Activated CD4-positive, alpha-beta T cell treated with anti-CD3 and anti-CD28 coated beads, Interleukin-2, amount 50 U/mL, for 16 hours (primary cell): ENCODE measurements at regions not wholly inside any gene's neighbourhood (a gene's known extent, or its start where the extent isn't known, plus 50 kb on each side); places are given as distances from the start of the nearest gene placed in this dataset.
"Not testable (repeated sequence)": the region's sequence is repeated elsewhere in the genome, so short reads cannot be mapped to it uniquely, and the experiment has no call there.

ENCODE experiments used
- DNase-seq: peaks from one replicate; pipeline ENCODE4 v3.0.0-alpha.2; 2020

DNA sequence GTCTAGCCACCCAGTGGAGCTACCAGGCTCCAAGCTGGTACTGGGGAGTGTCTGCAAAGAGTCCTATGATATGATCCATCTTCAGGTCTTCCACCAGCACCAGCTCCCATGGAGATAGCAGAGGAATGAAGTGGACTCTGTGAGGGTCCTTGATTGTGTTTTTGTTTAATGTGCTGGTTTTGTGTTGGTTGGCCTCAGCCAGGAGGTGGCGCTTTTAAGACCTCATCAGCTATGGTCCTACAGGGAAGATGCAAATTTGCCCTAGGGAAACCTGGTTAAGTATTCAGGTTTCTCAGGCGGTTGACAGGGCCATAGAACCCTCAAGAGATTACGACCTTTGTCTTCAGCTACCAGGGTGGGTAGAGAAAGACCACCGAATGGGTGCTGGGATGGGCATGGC lies 1141.1 kb downstream of the STIM2 start:
- no peak for DNase-seq

DNA sequence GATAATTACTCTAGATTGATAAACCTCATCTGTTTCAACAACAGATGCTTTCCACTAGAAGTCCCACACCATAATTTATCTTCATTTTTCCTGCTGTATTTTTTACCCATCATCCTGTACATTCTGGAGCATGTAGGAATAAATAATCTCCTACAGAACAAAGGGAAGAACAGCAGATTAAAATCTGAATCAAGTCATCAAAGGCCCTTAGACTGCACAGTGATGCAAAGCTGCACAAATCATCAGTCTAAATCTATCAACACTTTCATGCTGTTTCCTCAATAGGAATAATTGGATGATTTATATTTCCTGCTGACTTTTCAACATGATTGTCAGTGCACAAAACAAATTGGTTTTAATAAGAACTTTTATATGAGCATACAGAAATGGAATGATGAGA lies 1143.9 kb downstream of the STIM2 start:
- DNase-seq = no peak

DNA sequence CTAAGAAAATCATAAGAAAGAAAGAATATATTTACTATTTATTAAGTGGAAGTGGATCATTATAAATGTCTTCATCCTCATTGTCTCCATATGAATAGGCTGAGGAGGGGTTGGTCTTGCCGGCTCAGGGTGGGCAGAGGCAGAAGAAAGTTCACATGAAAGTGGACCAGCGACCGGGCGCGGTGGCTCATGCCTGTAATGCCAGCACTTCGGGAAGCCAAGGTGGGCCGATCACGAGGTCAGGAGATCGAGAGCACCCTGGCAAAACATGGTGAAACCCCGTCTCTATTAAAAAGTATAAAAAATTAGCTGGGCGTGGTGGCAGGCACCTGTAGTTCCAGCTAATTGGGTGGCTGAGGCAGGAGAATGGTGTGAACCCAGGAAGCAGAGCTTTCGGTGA lies 1145.4 kb downstream of the STIM2 start:
- DNase-seq = no peak

DNA sequence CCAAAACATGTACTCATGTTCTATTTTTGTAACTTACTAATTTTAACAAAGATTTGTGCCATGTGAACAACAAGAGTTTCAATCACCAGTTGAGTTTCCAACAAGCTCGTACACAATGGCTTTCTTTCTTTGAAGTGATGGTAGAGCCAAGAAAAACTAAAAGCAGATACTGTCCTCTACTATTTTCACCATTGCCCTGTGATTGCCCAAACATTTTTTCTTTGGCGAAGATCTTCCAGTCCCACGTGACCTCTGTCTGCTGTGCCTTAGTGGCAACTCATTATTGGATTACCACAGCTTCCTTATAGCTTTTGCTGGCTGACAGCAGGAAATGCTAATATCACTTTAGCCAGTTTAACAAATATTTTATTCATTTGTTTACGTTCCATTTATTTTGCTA lies 1147.1 kb downstream of the STIM2 start:
- no peak for DNase-seq

DNA sequence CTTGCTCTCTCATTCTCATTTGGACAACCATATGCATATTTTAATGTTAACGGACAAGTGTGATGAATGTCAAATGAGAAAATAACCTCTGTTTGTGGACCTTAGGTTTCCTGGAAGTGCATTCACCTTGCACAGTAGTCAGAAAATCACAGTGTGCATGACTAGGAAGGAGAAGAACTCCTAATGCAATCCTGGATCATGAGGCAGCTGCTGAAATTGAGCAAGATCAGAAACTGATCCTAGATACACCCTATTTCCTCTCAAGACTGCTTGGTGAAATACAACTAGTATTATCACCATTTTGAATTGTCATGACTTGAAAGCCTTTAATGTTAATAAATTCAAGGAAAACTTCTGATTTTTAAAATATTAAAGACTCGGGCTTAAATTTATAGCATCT lies 1148.9 kb downstream of the STIM2 start:
- no peak for DNase-seq

DNA sequence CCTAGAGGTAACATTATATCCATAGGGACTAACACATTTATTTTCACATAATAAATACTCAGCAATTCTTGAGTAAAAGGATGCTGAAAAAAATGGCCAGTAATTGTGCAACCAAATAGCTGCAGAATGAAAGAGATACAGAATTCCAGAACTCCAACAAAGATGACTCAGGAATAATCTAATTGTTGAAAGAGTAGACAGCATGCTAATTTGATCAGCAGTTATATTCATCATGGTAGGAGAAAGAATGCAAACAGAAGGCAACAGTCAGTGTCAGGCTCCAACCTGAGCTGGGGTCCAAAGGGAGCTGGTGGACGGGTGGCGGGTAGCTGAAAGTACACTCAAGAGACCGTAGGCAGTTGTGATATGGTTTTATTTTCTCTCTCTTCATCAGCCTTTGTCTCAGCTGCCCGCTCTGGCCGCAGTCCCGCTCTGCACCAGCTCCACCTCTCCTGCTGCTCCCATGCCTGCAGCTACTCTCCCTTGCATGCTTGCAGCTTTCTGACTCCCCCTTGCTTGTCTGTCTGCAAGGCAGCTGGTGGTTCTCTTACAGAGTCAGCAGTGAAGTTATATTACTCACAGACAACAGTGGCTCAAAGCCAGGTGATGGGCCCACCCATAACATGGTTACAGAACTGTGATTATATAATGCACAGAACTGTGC lies 1150.1 kb downstream of the STIM2 start:
- no peak for DNase-seq

DNA sequence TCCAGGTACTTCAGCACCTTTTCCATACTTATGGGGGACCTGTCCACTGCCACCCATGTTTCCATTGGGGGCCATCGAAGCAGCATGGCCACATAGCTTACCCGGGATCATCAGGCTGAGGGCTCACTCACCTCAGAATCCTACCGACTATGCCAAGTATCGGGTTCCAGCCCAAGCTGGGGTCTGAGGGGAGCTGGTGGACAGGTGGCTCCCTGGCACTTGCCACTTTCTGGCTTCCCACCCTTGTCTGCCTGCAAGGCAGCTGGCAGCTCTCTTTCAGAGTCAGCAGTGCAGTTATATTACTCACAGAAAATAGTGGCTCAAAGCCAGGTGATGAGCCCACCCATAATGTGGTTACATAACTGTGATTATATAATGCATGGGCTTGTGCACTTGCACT lies 1153.8 kb downstream of the STIM2 start:
- DNase-seq = no peak

DNA sequence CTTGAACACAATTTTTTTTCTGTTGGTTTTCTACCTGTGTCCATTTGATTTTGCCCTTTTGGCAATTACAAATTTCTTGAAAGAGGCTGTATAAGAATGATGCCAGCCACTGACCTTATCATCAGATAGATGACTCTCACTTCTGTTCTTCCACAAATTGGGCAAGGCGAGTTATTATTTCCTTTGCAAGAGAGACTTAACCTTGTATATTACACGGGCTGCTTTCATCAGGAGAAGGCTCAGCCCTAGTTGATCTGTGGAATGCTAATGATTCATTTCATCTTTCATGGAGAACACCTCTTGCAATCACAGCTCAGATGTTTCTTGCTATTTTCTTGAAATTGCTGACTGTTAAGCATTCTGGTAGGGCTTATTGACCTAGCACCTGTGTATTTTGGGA lies 1155.4 kb downstream of the STIM2 start:
- DNase-seq = no peak

DNA sequence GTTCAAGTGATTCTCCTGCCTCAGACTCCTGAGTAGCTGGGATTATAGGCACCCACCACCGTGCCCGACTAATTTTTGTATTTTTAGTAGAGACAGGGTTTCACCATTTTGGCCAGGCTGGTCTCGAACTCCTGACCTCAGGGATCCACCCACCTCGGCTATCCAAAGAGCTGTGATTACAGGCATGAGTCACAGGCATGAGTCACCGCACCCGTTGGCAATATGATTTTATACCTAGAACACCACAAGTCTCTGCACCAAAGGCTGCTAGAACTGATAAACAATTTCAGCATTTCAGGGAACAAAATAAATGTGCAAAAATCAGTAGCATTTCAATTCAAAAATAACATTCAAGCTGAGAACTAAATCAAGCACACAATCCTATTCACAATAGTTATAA lies 1177.6 kb downstream of the STIM2 start:
- not testable (repeated sequence) for DNase-seq

DNA sequence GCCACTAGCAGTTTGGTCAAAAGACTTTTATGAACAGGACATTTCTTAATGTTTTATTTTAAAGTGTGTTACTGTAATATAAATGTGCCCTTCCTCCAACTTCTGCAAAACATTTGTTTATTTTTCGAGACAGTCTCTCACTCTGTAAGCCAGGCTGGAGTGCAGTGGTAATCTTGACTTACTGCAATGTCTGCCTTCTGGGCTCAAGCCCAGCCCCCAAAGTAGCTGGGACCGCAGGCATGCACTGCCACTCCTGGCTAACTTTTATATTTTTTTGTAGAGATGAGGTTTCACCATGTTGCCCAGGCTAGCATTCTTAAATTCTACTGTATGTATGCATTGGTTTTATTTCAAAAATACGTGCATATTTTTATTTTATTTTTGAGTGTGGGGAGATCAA lies 1201.9 kb downstream of the STIM2 start:
- DNase-seq = no peak

DNA sequence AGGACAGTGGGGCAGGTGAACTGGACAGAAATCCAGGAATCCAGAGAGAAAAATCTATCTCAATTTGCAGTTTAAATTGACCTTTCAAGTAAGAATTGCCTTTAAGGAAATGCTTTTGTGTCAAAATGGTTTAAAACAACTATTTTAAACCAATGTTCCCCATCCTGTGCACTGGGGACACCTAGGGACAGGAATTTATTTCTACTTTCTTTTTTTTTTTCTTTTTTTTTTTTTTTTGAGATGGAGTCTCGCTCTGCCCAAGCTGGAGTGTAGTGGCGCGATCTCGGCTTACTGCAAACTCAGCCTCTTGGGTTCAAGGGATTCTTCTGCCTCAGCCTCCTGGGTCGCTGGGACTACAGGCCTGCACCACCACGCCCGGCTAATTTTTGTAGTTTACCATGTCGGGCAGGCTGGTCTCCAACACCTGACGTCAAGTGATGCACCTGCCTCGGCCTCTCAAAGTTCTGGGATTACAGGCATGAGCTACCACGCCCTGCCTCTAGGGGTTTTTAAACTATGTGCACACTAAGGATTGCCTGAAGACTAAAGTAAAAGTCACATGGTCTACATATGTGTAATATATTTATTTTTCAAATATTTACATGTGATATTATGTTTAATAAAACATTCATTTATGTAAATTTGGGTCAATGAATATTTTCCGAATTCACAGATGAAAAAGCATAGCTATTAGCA lies 1213.4 kb downstream of the STIM2 start:
- DNase-seq = no peak

DNA sequence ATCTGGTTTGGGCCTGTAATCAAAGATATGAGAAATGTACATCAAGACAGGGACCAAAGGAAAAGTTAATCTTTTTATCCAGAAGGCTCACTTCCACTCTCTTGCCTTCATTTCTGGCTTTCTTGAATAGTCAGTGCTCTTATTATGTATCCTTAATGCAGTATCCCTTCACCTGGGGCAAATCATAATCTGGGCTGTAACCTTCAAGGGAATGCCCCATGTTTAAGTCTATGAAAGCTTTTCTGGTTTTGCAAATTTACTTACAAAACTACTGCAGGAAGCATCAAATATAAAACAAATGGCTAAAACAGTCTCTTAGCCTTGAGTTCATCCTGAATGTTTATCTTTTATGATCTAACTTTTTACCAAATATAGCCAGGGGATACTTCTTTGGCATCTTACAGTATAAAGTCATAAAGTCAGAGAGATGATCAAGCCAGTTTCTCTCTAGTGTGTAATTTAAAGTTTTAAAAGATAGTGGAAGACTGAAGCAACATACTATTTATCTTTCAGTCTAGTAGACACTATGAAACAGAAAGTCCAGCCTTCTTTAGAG lies 1214.8 kb downstream of the STIM2 start:
- DNase-seq = no peak

DNA sequence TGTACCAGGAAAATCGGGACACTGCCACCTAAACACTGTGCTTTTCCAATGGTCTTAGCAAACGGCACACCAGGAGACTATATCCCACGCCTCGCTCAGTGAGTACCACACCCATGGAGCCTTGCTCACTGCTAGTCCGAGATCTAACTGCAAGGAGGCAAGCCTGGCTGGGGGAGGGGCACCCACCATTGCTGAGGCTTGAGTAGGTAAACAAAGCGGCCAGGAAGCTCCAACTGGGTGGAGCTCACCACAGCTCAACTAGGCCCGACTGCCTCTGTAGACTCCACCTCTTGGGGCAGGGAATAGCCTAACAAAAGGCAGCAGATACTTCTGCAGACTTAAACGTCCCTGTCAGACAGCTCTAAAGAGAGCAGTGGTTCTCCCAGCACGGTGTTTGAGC lies 1216.6 kb downstream of the STIM2 start:
- DNase-seq = not testable (repeated sequence)

DNA sequence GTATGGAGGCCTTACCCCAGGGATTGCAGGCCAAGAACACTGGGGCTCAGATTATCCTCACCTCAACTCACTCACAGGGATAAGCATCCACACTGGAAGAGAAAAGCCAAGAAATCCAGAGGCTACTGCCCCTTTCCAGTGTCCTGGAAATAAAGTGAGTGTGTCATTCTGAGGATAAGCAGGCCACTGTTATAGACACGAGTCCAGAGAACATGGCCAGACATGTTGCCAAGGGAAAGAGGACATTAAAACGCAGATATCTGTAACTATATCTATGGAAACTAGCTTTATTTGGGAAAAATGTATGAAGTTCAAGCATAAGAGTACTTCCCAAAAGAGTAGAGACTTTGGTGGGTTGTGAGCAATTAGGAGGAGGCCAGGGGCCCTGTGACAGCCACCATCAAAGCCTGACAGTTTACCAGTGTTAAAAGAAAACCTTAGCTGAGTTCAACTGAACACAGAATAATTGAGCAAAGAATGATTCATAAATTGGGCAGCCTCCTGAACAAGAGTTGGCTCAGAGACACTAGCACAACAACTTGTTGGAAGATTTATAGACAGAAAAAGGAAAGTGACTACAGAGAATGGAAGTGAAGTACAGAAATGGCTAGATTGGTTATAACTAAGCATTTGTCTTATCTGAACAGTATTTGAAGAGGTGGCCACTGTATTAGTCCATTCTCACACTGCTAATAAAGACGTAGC lies 1222.2 kb downstream of the STIM2 start:
- DNase-seq = no peak

DNA sequence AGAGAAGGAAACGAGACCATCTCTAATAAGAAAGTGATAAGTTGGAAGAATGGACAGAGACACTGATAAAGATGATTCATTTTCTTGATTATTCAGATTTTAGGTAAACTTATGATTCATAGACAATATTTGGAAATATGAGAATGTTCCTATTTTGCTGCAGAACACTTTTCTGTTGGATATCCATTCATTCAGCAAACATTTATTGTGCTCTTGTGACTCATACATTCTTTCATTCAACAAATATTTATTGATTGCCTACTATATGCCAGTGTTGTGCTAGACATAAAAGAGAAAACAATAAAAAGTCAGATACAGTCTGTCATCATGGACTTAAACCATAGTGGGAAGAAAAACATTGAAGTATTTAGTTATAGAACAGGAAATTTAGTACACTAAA lies 1232.0 kb downstream of the STIM2 start:
- DNase-seq = no peak

DNA sequence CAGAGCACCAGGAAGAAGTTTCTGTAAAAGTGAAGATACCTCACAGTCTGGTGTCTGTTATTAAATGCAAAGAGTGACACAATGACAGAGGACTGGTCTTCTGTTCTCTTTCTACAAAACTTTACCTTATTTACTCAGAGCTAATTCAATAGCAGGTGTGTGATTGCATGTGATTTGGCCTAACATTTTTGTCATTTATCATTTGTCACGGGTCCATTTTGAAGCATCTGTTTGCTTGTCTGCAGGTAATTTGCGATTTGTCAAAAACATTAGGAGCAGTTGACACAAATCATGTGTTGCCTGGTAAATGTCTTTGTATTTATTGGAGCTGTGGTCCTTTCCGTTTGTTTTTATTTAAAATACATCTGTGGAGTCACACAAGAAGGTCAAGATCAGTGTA lies 1232.4 kb downstream of the STIM2 start:
- DNase-seq = no peak

DNA sequence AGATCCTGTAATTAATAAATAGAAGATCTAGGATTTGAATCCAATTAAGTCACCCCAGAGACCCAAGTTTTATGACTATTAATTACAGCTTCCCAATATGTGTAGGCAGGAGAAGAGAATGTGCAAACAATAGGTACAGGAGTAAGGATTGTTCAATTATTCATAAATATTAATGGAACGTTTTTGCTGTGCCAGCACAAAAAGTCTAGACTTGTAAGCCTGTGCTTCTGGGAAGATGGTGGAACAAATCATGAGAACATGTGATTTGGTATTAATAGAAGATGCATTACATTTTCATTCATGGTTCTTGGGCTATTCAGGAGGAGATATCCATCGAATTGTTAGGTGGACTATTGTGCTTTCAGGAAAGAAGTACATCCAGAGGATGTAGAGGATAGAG lies 1240.9 kb downstream of the STIM2 start:
- no peak for DNase-seq

DNA sequence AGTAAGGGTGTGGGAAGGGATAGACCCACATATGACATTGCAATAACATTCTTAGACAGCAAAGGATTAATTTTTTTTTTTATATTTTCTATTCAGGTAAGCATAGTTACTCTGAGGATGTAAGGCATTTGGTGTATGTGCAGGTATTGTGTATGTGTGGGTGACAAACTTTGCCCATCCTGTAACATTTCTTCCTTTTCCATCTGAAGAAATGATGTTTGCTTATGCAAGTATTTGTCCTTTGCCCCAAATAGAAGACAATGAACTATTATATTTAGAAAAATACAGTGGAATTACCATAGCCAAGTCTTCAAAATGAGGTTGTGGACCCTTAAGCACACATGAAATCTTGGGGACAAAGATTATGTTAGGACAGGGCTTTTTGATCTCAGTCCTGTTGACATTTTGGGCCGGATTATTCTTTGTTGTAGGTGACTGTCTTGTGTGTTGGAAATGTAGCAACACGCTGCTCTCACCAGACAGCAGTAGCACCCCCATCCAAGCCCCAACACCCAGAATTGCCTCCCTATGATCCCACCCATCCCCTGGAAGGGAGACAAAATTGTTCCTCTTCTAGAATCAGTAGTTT lies 1244.7 kb downstream of the STIM2 start:
- no peak for DNase-seq

DNA sequence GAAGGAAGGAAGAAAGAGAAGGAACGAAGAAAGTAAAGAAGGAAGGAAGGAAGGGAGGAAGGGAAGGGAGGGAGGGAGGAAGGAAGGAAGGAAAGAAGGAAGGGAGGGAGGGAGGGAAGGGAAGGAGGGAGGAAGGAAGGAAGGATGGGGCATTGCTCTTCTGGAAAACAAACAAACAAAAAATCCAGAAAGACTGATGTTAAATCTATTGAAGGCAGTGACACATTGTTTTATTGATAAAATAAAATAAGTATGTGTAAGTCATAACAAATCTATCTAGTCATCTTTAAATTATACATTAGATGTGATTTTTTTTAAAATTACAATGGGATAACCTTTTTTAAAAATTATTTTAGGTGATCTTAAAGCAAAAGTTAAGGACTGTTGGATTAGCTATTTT lies 1245.5 kb downstream of the STIM2 start:
- no peak for DNase-seq

DNA sequence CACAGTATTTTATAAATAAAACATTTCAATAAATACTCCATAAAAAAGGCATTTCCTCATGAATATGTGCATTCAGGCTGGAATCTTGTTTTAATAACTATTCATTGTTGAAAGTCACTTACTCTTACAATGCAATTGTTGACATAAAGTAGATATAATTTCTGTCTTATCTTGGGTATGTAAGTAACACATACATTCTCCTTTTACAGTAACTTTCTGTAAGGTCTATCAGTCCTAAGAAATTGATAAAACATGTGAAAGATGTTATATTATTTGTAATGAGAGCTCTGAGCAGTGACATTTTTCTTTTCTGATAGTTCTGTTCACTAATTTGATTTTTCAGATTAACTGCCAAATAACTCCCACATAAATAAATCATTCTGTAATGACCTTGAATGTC lies 1249.2 kb downstream of the STIM2 start:
- DNase-seq = no peak

DNA sequence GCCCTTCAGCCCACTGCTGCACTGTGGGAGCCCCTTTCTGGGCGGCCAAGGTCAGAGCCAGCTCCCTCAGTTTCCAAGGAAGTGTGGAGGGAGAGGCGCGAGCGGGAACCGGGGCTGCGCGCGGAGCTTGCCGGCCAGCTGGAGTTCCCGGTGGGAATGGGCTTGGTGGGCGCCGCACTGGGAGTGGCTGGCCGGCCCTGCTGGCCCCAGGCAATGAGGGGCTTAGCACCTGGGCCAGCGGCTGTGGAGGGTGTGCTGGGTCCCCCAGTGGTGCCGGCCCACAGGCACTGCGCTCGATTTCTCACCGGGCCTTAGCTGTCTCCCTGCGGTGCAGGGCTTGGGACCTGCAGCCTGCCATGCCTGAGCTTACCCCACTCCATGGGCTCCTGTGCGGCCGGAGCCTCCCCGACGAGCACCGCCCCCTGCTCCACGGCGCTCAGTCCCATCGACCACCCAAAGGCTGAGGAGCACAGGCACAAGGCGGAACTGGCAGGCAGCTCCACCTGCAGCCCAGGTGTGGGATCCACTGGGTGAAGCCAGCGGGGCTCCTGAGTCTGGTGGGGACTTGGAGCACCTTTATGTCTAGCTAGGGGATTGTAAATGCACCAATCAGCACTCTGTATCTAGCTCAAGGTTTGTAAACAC lies 1252.2 kb downstream of the STIM2 start:
- not testable (repeated sequence) for DNase-seq

DNA sequence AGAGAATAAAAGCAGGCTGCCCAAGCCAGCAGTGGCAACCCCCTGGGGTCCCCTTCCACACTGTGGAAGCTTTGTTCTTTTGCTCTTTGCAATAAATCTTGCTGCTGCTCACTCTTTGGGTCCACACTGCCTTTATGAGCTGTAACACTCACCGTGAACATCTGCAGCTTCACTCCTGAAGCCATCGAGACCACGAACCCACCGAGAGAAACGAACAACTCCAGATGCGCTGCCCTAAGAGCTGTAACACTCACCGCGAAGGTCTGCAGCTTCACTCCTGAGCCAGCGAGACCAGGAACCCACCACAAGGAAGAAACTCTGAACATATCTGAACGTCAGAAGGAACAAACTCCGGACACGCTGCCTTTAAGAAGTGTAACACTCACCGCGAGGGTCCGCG lies 1252.9 kb downstream of the STIM2 start:
- not testable (repeated sequence) for DNase-seq

DNA sequence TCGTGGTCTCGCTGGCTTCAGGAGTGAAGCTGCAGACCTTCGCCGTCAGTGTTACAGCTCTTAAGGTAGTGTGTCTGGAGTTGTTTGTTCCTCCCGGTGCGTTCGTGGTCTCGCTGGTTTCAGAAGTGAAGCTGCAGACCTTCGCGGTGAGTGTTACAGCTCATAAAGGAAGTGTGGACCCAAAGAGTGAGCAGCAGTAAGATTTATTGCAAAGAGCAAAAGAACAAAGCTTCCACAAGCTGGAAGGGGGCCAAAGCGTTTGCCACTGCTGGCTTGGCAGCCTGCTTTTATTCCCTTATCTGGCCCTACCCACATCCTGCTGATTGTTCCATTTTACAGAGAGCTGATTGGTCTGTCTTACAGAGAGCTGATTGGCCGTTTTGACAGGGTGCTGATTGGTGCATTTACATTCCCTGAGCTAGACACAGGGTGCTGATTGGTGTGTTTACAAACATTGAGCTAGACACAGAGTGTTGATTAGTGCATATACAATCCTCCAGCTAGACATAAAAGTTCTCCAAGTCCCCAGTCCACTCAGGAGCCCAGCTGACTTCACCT lies 1256.0 kb downstream of the STIM2 start:
- DNase-seq = not testable (repeated sequence)
